ENCODE measurements at regions not wholly inside any gene's neighbourhood (a gene's known extent, or its start where the extent isn't known, plus 50 kb on each side); places are given as distances from the start of the nearest gene placed in this dataset.

DNA sequence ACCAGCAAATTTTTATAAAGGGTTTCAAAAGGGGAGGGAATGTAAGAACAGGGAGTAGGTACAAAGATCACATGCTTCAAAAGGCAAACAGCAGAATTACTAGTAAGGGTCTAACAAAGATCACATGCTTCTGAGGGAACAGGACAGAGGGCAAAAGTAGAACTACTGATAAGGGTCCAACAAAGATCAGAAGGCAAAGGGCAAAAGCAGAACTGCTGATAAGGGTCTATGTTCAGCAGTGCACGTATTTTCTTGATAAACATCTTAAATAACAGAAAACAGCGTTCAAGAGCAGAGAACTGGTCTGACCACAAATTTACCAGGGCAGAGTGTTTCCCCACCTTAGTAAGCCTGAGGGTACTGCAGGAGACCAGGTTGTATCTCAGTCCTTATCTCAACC lies 469.5 kb upstream of the PIK3R1 start:
- Histone ChIP-seq H3K79me2 (ENCODE audit: control insufficient read depth, insufficient read depth, low read length) (no peaks in the 10 kb centered on the region), H2AFZ (ENCODE audit: insufficient read depth, low read depth, low read length, poor library complexity, severe bottlenecking) (no peak overlapping the region), H3K4me2 (replicated peaks; ENCODE audit: low read depth, low read length, poor library complexity, severe bottlenecking) (no peak overlapping the region), H3K9ac (ENCODE audit: low read length) (no peak overlapping the region), H3K4me3 (ENCODE audit: control extremely low read depth in 1 of 5, extremely low read depth in 1 of 5, insufficient read depth in 1 of 5, low read depth in 2 of 5, low read length in 4 of 5) (no peak overlapping the region), H3K36me3 (replicated peaks in 1 of 2; ENCODE audit: control extremely low read depth in 1 of 2, control insufficient read depth in 1 of 2, extremely low read depth in 1 of 2, insufficient read depth in 2 of 2, low read length in 1 of 2) (no peaks in the 10 kb centered on the region), H3K9me3 (ENCODE audit: control extremely low read depth in 1 of 3, control insufficient read depth in 2 of 3, insufficient read depth in 1 of 3, low read length in 2 of 3) (no peaks in the 10 kb centered on the region), H3K27me3 (replicated peaks in 1 of 4; ENCODE audit: control extremely low read depth in 1 of 4, control insufficient read depth in 3 of 4, insufficient read depth in 4 of 4, low read length in 3 of 4) (peaks cover 0 to 2% (median 0%) of the 10 kb centered on the region in 4 experiments), H3K4me1 (ENCODE audit: control insufficient read depth in 2 of 2, insufficient read depth in 2 of 2, low read length in 2 of 2) (no peaks in the 10 kb centered on the region), H3K27ac (ENCODE audit: low read length in 2 of 2) (no peak overlapping the region), H4K20me1 (ENCODE audit: control insufficient read depth, insufficient read depth, low read length, poor library complexity, severe bottlenecking) (no peaks in the 10 kb centered on the region)
- Mint-ChIP-seq H3K9me3 (ENCODE audit: insufficient read depth) (peaks cover 4% of the 10 kb centered on the region), H3K4me3 (no peak overlapping the region), H3K27ac (no peak overlapping the region), H3K4me1 (no peaks in the 10 kb centered on the region), H3K27me3 (no peaks in the 10 kb centered on the region)
- DNase-seq (no peak), ATAC-seq (ENCODE audit: low read depth) (no peak)
- 89% methylated on average over 2 of the region's 2 CpGs for WGBS (ENCODE audit: insufficient coverage)
- CTCF ChIA-PET: no interaction called here
- POLR2A ChIA-PET: no interaction called here
- intact Hi-C loops (cut with micrococcal nuclease): no loop called here
- TF ChIP-seq EZH2 (IDR thresholded peaks at IDR 0.05; ENCODE audit: borderline replicate concordance, insufficient read depth, low read depth, low read length, poor library complexity, severe bottlenecking): no peak

DNA sequence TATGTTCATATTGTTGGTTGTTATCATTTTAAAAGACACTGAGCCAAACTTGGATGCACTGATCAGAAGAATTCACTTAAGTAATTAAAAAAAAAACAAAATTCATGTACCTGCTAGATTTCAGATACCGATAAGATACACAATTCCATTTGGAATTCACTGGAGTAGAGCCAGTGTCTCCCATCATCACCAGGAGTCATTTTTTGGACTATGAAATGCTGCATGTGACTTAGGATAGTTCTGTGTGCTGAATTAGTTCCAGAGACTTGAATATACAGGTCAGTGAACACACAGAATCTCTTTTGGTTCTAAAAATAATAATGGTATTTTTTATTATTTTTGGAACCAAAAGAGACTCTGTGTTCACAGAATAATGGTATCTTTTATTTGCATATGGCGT lies 482.6 kb upstream of the PIK3R1 start:
- H3K27me3 ChIP-seq (replicated peaks in 1 of 4; ENCODE audit: control extremely low read depth in 1 of 4, control insufficient read depth in 3 of 4, insufficient read depth in 4 of 4, low read length in 3 of 4): no peaks in the 10 kb centered on the region
- no peaks in the 10 kb centered on the region for H3K79me2 ChIP-seq (ENCODE audit: control insufficient read depth, insufficient read depth, low read length)
- POLR2A ChIA-PET: no interaction called here
- ATAC-seq (ENCODE audit: low read depth) (no peak), DNase-seq (no peak)
- no peak overlapping the region for H3K27ac ChIP-seq (ENCODE audit: low read length in 2 of 2)
- no peak overlapping the region for H3K9ac ChIP-seq (ENCODE audit: low read length)
- no CpG with 5 or more reads among the region's 2 CpGs for WGBS (ENCODE audit: insufficient coverage)
- H3K4me1 Mint-ChIP-seq: no peaks in the 10 kb centered on the region
- no peaks in the 10 kb centered on the region for H3K9me3 Mint-ChIP-seq (ENCODE audit: insufficient read depth)
- CTCF ChIA-PET: no interaction called here
- TF ChIP-seq EZH2 (IDR thresholded peaks at IDR 0.05; ENCODE audit: borderline replicate concordance, insufficient read depth, low read depth, low read length, poor library complexity, severe bottlenecking): no peak
- TF ChIP-seq, protein P1, sequence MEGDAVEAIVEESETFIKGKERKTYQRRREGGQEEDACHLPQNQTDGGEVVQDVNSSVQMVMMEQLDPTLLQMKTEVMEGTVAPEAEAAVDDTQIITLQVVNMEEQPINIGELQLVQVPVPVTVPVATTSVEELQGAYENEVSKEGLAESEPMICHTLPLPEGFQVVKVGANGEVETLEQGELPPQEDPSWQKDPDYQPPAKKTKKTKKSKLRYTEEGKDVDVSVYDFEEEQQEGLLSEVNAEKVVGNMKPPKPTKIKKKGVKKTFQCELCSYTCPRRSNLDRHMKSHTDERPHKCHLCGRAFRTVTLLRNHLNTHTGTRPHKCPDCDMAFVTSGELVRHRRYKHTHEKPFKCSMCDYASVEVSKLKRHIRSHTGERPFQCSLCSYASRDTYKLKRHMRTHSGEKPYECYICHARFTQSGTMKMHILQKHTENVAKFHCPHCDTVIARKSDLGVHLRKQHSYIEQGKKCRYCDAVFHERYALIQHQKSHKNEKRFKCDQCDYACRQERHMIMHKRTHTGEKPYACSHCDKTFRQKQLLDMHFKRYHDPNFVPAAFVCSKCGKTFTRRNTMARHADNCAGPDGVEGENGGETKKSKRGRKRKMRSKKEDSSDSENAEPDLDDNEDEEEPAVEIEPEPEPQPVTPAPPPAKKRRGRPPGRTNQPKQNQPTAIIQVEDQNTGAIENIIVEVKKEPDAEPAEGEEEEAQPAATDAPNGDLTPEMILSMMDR (IDR thresholded peaks at IDR 0.05): no peak
- peaks cover 12% of the 10 kb centered on the region for H3K27me3 Mint-ChIP-seq
- no peak overlapping the region for H3K4me3 ChIP-seq (ENCODE audit: control extremely low read depth in 1 of 5, extremely low read depth in 1 of 5, insufficient read depth in 1 of 5, low read depth in 2 of 5, low read length in 4 of 5)
- no peak overlapping the region for H3K27ac Mint-ChIP-seq
- H3K36me3 ChIP-seq (replicated peaks in 1 of 2; ENCODE audit: control extremely low read depth in 1 of 2, control insufficient read depth in 1 of 2, extremely low read depth in 1 of 2, insufficient read depth in 2 of 2, low read length in 1 of 2): no peaks in the 10 kb centered on the region
- H3K4me3 Mint-ChIP-seq: no peak overlapping the region
- no peak overlapping the region for H2AFZ ChIP-seq (ENCODE audit: insufficient read depth, low read depth, low read length, poor library complexity, severe bottlenecking)
- H3K4me2 ChIP-seq (replicated peaks; ENCODE audit: low read depth, low read length, poor library complexity, severe bottlenecking): no peak overlapping the region
- intact Hi-C loops (cut with micrococcal nuclease): no loop called here
- H4K20me1 ChIP-seq (ENCODE audit: control insufficient read depth, insufficient read depth, low read length, poor library complexity, severe bottlenecking): no peaks in the 10 kb centered on the region
- no peaks in the 10 kb centered on the region for H3K4me1 ChIP-seq (ENCODE audit: control insufficient read depth in 2 of 2, insufficient read depth in 2 of 2, low read length in 2 of 2)
- H3K9me3 ChIP-seq (ENCODE audit: control extremely low read depth in 1 of 3, control insufficient read depth in 2 of 3, insufficient read depth in 1 of 3, low read length in 2 of 3): peaks cover 0 to 1% (median 0%) of the 10 kb centered on the region in 3 donors

Data from B cell (primary cell).